ENCODE measurements at regions not wholly inside any gene's neighbourhood (a gene's known extent, or its start where the extent isn't known, plus 50 kb on each side); places are given as distances from the start of the nearest gene placed in this dataset.

GRCh38 chr5:85030316-85031084, 645.8 kb upstream of the EDIL3 start:
- Histone ChIP-seq H3K4ac (replicated peaks; ENCODE audit: insufficient read length, low read depth, low read length) (no peak overlapping the region), H3K9ac (replicated peaks in 1 of 4; ENCODE audit: extremely low read depth in 1 of 4, low read depth in 3 of 4, low read length in 3 of 4) (no peak overlapping the region), H3K14ac (ENCODE audit: insufficient read length) (no peak overlapping the region), H2BK120ac (replicated peaks; ENCODE audit: low read depth, low read length) (no peak overlapping the region), H4K8ac (ENCODE audit: extremely low read depth, insufficient read depth, low read length) (no peak overlapping the region), H2BK20ac (ENCODE audit: low read length) (no peak overlapping the region), H4K20me1 (replicated peaks in 1 of 2; ENCODE audit: control insufficient read depth in 1 of 2, insufficient read depth in 2 of 2, low read length in 2 of 2) (no peaks in the 10 kb centered on the region), H3K4me2 (ENCODE audit: insufficient read depth in 1 of 2, low read depth in 2 of 2, low read length in 2 of 2) (no peak overlapping the region), H3K56ac (replicated peaks; ENCODE audit: insufficient read length, low read depth, low read length) (no peak overlapping the region), H3K23ac (ENCODE audit: insufficient read length) (no peak overlapping the region), H3K18ac (ENCODE audit: extremely low read depth, low read length) (no peak overlapping the region), H3K4me3 (ENCODE audit: extremely low read depth in 1 of 4, insufficient read depth in 2 of 4, low read depth in 3 of 4, low read length in 4 of 4) (no peak overlapping the region), H3K79me2 (ENCODE audit: control insufficient read depth in 1 of 2, insufficient read depth in 2 of 2, low read length in 2 of 2) (no peaks in the 10 kb centered on the region), H3K23me2 (ENCODE audit: low read depth, low read length) (no peaks in the 10 kb centered on the region), H2BK15ac (ENCODE audit: low read length) (no peak overlapping the region), H3K27me3 (replicated peaks in 1 of 4; ENCODE audit: control insufficient read depth in 3 of 4, extremely low read depth in 1 of 4, insufficient read depth in 3 of 4, low read length in 3 of 4) (no peaks in the 10 kb centered on the region), H3K9me3 (ENCODE audit: insufficient read depth in 2 of 2, low read depth in 1 of 2, low read length in 1 of 2) (no peaks in the 10 kb centered on the region), H3K27ac (ENCODE audit: low read depth, low read length) (no peak overlapping the region), H3K79me1 (ENCODE audit: low read depth, low read length) (no peaks in the 10 kb centered on the region), H2AFZ (ENCODE audit: low read length) (no peak overlapping the region), H2AK5ac (ENCODE audit: low read depth, low read length) (no peak overlapping the region), H2BK12ac (ENCODE audit: low read depth, low read length) (no peak overlapping the region), H2BK5ac (ENCODE audit: low read depth, low read length) (no peak overlapping the region), H3K4me1 (replicated peaks in 1 of 4; ENCODE audit: control insufficient read depth in 3 of 4, insufficient read depth in 4 of 4, low read length in 3 of 4) (no peaks in the 10 kb centered on the region), H4K5ac (ENCODE audit: insufficient read length, low read depth, low read length) (no peak overlapping the region), H4K91ac (replicated peaks; ENCODE audit: insufficient read length, low read length) (no peak overlapping the region), H3K36me3 (ENCODE audit: control insufficient read depth in 2 of 4, insufficient read depth in 4 of 4, low read length in 3 of 4) (no peaks in the 10 kb centered on the region)
- TF ChIP-seq SAP30 (IDR thresholded peaks at IDR 0.05; ENCODE audit: insufficient read depth, insufficient replicate concordance, low read length) = no peak
- ChIA-PET POLR2A (ENCODE audit: partially characterized antibody) (interaction anchor here (0.6 kb wide), 1 partner anchor 651 kb away, joined by 3 read pairs; no protein-coding TSS in a partner anchor), CTCF (ENCODE audit: partially characterized antibody) (interaction anchor here (0.7 kb wide), 1 partner anchor 541 kb away, joined by 3 read pairs; no protein-coding TSS in a partner anchor)
- DNase-seq (ENCODE audit: low read depth in 1 of 2, low spot score in 2 of 2) (no peak), FAIRE-seq (no peak)

Data from H1 (cell line).